ENCODE measurements at regions not wholly inside any gene's neighbourhood (a gene's known extent, or its start where the extent isn't known, plus 50 kb on each side); places are given as distances from the start of the nearest gene placed in this dataset.
"Not testable (repeated sequence)": the region's sequence is repeated elsewhere in the genome, so short reads cannot be mapped to it uniquely, and the experiment has no call there.

DNA sequence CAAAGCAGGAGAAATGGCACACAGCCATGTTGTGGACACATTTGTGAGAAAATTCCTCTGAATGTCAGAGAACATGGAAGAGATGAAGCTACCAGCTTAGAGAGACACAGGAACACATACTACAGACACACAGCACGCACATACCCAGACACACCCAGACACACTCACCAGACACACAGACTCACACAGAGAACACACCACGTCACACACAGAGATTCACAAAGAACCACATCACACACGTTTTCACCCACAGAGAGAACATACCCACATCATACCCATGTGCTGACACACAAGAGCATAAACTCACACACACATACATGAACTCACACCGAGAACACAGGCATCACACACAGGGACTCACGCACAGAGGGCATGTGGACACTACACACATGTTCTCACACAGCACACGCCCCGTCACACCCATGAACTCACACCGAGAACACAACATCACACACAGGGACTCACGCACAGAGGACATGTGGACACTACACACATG is 124.9 kb downstream of the METRNL start:
- DNase-seq (ENCODE audit: low spot score) = no peak

DNA sequence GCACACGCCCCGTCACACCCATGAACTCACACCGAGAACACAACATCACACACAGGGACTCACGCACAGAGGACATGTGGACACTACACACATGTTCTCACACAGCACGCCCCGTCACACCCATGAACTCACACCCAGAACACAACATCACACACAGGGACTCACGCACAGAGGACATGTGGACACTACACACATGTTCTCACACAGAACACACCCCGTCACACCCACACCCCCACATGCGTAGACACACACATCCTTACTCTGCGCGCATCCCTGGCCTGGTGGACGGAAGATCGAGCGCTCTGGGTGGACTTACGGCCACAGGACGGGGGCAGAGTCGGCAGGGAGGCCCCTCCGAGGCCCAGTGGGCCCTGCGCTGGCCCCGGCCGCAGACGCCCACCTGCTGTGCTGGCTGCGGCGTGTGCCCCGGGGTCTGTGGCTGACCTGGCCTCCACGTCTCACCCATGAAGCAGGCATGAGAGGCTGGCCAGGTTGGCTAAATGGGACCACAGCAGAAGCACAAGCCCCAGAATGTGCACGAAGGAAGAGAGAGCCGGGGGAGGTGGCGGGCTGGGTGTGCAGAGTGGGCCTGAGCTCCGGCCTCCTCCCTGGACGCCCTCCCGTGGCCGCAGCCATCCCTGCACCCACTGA is 125.5 kb downstream of the METRNL start:
- not testable (repeated sequence) for DNase-seq (ENCODE audit: low spot score)

GRCh38 chr17:83205387-83206035 is 126.1 kb downstream of the METRNL start:
- DNase-seq (ENCODE audit: low spot score) = not testable (repeated sequence)

- not testable (repeated sequence) for DNase-seq (ENCODE audit: low spot score)
These were observed 126.6 kb downstream of the METRNL start for GRCh38 chr17:83206036-83206394.

GRCh38 chr17:83206819-83207588 is 127.6 kb downstream of the METRNL start:
- not testable (repeated sequence) for DNase-seq (ENCODE audit: low spot score)

DNA sequence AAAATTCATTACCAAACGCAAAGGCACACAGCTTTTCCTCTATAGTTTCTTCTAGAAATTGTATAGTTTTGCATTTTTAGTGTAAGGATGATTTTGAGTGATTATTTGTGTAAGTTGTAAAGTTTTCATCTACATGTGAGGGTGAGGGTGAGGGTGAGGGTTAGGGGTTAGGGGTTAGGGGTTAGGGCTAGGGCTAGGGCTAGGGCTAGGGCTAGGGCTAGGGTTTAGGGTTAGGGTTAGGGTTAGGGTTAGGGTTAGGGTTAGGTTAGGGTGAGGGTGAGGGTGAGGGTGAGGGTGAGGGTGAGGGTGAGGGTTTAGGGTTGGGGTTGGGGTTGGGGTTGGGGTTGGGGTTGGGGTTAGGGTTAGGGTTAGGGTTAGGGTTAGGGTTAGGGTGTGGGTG is 167.6 kb downstream of the METRNL start:
- DNase-seq (ENCODE audit: low spot score) = not testable (repeated sequence)

Measured in COLO829 (cell line).